ENCODE measurements at regions not wholly inside any gene's neighbourhood (a gene's known extent, or its start where the extent isn't known, plus 50 kb on each side); places are given as distances from the start of the nearest gene placed in this dataset.

DNA sequence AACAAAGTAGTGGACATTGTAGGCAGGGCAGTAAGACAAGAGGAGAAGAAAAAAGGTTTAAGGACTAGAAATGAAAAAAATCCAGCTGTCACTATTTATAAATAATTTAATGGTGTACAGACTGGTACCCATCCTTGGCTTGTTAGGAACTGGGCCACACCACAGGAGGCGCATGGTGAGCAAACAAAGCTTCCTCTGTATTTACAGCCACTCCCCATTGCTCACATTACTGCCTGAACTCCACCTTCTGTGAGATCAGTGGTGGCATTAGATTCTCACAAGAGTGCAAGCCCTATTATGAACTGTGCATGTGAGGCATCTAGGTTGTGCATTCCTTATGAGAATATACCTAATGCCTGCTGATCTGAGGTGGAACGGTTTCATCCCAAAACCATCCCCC, 62.6 kb upstream of the DMAC1 start:
- no peak for TF ChIP-seq GATA2 (IDR thresholded peaks at IDR 0.05; ENCODE audit: low read depth, low read length)
- TF ChIP-seq GATA3 (IDR thresholded peaks at IDR 0.05; ENCODE audit: low read depth, low read length), result no peak

Data from SH-SY5Y (cell line).